MV-4-11 (cell line): ENCODE measurements at regions not wholly inside any gene's neighbourhood (a gene's known extent, or its start where the extent isn't known, plus 50 kb on each side); places are given as distances from the start of the nearest gene placed in this dataset.

Source experiments
- DNase-seq: peaks from one replicate; lab custom pipeline; 2025; lab: John Stamatoyannopoulos, UW

DNA sequence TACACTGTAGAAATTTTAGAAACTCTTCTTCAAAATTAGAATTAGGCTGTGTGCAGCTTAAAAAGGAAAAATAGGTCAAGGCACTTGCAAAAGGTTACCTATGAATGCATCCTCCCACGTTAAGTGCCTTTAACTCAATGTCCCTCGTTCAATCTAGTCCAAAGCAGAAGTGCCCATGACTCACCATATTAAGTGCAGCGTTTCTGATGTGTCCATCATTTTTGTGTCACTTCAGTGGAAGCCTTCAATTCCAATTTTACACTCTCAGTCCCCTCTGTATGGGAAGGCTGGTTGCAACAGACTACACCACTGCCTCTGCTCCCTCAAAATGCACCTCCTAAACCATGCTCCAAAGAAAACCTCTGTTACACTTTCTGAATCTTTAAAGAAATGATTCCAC lies 53.4 kb downstream of the FOXB1 start:
- no peak for DNase-seq

DNA sequence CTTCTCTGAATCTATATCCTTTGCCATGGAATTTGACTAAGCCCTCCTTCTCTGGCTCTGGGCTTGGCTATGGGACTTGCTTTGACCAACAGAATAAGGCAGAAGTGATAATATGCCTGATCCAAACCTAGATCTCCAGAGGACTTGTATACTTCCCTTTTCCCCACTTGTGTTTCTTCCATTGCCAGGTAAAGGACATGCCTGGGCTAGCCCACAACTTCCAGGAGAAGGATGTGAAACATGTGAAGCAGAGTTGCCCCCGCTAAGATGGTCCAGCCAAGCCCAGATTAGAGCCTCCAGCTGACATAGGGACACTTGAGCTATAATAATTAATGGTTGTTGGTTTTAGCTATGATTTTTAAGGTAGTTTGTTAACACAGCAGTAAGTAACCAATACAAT lies 55.1 kb downstream of the FOXB1 start:
- no peak for DNase-seq

DNA sequence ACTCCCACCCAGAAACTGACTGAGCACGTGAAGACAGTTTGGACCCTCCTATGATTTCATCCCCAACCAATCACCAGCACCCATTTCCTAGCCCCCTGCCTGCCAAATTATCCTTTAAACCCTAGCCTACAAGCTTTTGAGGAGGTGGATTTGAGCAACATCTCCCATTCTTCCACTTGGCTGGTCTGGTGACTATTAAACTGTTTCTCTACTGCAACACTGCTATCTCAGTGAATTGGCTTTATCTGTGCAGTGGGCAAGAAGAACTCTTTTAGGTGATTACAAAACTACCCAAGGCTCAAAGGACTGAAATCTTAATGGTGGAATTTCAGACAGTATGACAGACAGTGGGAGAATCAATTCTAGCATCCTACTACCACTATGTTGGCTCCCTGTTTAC lies 57.6 kb downstream of the FOXB1 start:
- DNase-seq: no peak

DNA sequence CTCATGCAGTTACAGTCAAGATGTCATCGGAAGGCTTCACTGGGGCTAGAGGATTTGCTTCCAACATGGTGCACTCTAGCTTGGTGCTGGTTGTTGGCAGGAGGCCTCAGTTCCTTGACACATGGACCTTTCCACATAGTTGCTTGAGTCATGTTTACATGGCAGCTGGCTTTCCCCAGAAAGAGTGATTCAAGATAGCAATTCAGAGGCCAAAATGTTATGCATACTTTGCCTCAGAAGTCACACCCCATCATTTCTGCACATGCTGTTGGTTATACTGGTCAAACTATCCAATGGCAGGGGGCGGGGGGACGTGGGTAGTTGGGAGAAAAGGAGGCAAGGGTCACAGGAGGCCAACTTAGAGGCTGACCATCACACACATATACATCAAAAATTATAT lies 58.7 kb downstream of the FOXB1 start:
- no peak for DNase-seq

DNA sequence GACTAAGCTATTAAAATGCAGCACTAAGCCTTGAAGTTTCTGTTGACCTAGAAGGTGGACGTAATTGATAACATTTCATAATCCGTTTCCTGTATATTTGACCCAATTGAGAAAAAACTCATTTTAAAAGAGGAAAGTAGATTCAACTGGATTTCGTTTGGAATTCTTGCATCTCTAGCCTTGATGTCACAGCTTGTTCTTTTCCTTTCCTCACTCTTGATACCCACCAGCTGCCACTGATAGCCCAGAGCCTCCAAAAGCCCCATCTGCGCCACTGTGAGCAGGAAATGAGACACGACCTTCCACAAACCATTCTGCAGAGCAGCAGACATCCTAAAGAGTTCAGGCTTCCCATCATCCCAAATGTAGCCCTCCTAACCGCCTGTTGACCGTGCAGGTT lies 61.8 kb downstream of the FOXB1 start:
- no peak for DNase-seq

DNA sequence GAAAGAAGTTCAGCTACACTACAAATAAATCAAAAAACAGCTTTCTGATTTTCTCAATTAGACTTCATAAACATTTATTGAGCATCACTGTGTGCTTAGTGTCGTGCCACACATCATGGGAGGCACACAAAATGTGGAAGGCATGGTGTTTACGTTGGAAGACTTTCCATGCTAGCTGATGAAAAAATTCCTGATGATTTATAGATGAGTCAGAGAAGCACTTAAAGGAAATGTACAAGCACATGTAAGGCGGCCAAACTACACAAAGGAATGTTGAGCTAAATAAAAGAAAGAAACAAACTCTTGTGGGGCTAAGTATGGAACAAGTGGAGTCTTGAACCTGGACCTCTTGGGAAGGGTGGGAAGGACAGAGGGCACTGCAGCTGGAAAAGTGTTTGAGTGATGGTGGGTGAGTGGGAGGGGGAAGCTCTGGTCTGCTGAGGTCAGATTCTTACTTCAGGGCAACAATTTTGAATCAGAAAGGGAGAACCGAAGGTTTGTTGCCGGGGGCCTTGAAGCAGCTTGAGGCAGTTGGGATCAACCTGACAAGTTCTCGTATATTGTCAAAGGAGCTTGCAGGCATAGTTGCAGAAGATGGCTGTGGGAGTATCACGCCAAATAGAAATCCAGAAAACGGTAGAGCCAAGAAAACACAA lies 66.9 kb downstream of the FOXB1 start:
- no peak for DNase-seq

DNA sequence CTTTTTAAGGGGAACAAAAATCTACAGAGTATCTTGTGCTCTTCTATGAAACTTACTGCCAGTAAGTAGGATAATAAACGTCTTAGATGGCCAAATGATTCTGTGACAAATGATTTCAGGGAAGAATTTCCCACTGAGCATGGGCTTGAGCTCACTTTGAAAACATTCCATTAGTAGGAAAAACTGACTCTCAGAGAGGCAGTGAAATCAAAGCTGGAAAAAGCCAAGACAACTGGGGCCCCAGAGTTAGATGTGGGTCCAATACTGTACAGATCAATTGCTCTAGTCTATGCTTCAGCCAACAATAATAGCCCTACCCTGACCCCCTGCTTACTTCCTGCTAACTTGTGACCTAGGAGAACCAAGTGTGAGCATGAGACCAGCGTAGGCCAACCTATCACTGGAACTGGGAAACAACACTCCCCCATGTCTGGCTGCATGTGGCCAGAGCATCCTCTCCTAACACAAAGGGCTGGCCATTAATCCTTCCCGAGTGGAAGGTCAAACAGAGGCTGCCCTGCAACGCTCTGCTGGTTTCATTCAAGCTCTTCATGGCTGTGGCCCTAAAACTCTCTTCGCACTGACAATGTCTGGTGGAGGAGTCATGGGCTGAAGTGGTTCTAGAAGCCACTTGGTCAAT lies 68.8 kb downstream of the FOXB1 start:
- DNase-seq: no peak

DNA sequence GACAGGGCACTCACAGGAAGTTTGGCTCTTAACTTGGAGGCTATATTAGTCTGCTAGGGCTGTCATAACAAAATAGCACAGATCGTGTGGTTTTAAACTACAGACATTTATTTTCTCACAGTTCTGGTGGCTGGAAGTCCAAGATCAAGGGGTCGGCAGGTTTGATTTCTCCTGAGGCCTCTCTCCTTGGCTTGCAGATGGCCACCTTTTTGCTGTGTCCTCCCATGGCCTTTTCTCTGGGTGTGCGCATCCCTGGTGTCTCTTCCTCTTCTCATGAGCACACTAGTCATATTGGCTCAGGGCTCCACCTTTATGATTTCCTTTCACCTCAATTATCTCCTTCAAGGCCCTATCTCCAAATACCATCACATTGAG lies 69.3 kb downstream of the FOXB1 start:
- no peak for DNase-seq

DNA sequence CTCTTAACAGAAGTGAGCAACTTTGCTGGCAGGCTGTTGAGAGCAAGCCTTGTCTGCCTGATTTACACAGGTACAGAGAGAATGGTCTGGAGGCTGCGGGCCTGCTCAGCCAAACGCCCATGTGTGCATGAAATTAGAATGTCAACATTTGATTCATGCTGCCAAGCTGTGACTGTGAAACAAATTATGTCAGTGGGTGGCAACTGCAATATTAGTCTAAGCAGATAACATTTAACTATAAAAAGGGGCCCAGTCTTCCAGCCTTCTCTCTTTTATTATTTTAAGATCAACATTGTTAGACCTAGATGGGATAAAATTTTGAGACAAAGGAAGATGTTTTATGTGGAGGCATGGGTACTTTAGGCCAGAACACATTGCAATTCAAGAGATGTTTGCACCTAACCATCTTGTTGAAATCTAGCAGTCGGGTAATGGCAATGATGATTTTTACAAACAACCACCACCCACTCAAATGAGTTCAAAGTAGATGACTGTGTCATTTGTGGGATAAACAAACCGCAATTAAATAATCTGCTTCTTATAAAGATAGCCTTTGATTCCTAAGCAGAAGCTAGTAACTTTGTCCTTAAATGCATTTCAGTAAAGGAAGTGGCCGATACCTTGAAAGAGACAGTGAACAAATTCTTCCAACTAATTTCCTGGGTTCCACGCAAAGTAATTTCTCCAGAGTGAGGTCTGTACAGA lies 70.2 kb downstream of the FOXB1 start:
- no peak for DNase-seq

DNA sequence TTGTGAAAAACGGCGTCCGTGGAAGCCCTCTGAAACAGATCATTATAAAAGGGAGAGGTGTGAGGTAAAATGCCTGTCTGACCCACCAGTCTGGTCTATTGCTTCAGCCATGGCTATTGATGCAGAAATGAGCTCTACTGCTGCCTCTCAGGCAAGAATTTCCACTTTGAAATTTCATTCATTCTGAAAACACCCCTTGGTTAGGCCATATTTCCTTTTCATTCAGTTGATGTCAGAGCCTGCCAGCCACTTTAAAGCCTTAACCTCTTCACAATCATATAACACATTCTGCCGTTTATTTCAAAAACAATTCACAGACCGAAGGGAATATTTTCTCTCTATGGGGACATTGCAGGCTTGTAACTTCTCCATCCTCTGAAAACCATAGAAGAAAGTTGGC lies 71.9 kb downstream of the FOXB1 start:
- no peak for DNase-seq

DNA sequence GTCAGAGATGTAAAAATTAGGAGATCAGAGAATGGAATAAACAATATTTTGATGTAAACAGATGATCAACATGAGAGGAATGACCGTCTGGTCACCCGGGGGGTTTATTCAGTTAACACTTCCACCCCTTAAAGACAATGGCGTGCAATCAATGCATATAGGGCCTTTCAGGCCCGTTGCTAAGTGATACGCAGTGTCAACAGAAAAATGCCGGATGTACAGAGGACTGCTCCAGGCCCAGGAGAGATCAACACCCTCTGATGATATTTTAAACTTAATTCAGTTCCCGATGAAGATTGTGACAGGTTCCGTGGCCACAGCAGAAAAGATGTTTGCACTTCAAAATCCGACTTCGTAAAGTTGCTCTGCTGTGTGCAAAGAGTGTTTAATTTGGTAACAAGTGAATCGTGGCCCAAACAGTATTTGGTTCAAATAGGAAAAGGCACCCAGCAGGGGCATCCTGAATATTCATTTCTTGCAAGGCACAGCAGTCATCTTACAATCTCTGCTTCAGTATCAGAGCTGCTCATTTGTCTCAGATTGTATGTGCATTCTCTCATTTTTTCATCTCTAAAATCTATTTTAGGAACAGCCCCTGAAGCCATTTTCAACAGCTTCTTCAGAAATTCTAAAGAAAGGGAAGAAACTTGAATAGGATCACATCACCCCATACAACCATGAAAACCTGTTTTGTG lies 72.6 kb downstream of the FOXB1 start:
- no peak for DNase-seq

DNA sequence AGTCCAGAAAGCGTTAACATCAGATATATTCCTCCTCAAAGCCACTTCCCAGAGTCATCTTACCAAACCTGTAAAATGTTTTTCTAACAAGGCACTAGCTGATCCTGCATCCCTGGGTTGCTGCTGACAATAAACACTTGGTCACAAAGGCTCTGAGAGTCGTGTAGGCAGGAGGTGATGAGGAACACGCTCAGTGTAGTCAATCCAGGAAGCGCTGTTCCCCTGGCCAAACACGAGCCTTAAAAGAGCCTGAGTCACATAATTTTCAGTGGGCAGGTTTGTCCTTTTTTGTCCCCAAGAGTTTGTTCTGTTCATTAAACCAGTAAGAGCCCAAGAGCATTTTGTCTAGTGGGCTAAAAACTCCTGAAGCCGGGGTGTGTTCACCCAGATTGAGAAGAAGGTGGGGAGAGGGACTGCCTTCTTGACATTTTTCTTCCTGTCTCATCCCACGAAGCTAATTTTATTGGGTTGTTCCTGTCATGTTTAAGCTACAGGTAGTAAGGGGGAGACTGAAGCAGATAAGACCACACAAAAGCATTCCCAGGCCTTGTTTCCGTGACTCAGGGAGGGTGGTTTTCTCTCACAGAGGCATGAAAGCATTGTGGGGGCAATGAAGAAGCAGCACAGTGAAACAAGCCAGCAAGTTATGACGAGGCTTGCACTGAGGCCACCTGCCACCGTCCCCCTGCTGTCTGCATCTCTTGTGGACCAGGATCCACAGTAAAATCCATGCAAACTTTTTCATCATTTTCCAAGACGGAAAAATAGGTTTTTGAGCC lies 73.7 kb downstream of the FOXB1 start:
- DNase-seq: no peak

DNA sequence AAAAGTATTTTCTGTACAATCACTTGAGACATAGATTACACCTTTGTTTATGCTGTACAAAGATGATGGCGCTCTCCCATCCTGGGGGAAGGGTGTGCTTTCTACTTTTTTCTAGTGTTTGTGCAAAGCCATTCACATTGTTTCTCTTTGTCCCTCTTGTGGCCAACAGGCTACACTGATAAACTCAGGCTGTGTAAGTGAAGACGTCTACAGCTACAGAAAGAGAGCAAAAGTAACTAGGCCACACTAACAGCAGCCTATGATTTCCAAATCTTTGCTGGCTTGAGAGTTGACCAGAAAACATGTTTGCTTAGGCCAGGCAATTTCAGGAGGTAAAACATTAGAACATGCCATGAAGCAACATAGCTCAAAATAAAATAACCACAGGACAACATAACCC lies 75.1 kb downstream of the FOXB1 start:
- no peak for DNase-seq

DNA sequence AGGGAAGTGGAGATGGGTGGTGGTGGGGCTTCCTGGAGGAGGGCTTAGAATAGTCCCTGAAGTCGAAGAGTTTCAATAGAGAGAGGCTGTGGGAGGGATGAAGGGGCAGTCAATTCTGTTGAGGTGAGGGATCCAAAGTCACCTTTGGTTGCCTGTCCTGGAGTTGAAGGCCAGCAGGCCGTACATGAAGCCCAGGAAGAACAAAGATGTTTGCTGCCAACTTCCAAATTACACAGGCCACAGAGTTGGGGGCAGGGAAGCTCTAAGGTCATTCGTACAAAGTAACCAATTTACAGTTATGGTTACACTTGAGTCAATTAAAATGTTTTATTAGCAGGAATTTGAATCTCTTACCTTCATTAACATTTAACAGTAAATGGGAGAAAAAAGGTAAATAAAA lies 77.9 kb downstream of the FOXB1 start:
- no peak for DNase-seq

DNA sequence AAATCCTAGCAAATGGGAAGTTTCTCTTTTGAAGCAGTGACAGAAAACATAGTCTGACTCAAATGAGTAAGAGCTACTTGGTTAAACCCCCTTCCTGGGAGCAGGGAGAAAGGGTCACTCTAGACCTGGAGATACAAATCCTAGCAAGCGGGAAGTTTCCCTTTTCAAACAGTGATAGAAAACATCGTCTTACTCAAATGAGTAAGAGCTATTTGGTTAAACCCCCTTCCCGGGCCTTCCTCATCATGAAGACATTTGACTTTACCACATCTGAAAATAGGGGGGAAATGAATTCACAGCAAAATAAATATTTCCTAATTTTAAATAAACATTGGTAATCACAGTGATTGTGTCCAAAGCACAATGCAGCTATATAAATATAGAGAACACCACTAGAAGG lies 79.2 kb downstream of the FOXB1 start:
- DNase-seq: no peak

DNA sequence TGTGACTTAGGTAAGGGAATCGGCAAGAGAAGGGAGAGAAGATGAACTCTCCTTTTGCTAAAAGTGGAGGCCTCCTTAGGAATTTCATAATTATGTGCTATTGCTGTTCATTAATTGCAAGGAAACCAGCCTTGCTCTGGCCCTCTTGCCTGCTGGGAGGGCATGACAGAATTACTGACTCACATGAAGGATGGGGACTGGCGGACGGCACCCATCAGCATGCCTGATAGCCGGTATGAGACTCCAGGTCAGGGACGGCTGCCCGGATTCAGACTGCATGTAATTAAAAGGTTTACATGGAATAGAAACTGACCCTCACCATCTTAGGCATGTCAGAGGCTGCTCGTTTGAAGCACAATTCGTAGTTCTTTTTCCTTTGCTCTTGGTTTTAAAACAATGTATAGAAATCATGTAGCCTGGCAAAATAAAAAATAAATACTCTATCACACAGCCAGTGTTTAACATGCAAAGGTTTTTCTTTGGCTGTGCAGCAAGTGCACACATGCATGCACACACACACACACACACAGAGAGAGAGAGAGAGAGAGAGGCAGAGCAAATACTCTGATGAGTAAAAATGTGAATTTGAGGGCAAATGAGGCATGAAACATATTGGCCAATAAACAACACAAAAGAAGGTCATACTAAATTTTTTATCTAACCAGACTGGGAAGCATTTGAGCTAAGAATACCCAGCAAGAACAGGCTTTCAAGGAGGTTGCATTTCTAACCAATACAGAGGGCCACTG lies 82.7 kb downstream of the FOXB1 start:
- DNase-seq: no peak

DNA sequence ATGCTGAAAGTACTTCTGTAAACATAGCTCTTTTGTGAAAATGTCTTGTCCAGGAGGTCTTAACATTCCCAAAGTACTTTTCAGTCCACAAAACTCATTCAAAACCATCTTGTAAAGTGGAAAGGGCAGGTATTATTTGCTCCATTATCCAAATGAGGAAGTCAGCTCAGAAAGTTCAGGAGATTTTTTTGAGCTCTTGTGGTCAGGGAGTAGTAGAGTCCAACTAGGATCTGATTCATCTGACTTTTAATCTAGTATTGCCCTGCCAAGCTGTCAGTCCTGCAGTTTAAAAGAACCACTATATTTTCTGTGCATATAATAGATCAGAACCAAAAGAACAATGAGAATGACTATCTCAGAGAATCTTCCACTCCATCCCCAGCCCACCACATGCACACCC lies 83.5 kb downstream of the FOXB1 start:
- DNase-seq: no peak

DNA sequence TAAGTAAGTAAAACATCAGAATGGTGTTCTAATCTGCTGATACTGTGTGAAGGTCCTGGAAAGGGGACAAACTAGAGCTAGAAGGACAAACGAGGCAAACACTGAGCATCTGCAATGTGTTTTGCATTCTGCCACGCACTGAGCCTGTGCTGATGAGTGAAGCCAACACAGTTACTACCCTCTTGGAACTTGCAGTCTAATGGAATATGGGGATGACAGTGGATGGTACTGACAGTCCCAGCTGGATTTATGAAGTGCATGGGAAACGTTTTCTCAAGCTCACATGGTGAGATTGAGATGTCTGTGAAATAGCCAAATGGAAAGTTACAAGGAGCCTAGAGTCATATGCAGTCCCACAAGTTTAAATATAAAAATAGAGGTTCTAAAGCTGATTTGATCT lies 86.6 kb downstream of the FOXB1 start:
- DNase-seq: no peak

DNA sequence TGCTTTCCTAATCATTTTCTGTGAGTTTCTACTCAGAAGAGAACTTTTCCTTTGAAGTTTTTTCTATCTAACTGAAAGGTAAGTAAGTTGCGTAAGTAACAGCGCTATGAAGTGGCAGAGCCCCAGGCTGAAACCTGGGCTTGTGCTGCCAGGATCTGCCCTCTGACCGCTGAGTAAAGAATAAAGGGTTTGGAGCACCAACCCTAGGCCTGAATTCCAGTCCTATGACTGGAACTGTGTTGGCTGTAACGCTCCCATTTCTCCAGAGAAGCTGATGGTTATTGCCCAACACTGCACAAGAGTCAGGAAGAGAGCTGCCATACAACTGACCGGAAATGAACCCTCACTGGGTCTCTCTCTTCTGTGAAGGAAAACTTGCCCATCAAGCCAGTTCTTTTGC lies 87.0 kb downstream of the FOXB1 start:
- DNase-seq: no peak

DNA sequence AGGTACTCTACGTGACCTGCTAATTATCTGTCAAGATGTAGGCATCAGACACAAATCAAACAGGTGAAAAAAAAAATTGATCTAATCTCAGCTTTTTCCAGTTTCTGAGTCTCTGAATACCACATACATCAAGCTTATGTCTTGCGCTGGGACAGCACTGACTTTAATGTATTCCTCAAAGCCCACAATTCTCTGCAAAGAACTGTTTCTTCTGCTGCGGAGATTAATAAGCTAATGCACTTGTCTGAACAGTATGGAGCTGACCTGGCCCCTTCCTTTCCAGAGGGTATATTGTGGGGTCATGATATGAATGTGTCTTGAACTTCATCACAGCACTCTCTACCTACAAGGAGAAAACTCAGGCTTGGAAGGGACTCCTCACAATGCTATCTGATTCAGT lies 87.8 kb downstream of the FOXB1 start:
- no peak for DNase-seq

DNA sequence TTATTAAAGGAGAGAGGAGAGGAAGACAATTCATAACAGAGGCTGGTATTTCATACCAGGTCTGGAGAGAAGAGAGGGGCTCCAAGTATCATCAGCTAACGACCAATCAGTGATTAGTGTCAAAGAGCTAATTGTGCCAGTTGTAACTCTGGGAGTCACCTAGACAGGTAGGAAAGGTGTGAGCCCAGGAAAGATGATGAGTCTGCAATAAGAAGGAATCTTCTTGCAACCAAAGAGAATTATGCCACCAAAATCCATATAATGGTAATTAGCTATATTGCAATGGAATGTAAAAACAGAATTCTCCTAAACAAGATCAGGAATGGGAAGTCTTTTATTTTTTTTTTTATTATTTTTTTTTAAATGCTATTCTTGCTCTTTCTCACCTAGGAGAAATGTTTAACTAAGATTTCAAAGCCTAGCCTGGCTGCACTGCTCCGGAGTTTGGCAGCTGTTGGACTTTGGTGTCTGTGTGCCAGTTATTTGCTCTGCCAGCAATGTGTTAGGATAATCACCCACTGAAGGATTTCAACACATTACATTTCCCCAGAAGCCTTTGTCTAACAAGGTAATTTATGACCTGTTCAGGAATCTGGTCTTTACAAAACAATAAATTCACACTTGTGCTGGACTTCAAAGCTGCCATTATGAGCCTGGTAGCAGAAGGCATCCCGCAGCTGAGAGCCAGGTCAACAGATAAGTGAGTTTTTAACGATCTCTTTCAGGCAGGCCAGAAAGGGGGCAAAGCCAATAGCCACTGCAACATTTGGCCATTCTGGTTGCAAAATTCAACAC lies 89.4 kb downstream of the FOXB1 start:
- DNase-seq: no peak
